Endothelial cell of umbilical vein (primary cell): ENCODE measurements at regions not wholly inside any gene's neighbourhood (a gene's known extent, or its start where the extent isn't known, plus 50 kb on each side); places are given as distances from the start of the nearest gene placed in this dataset.

Source experiments
- BruUV-seq: library from RNA; stranded (reverse); fragments of 400-500 nt; replicated peaks from 2 replicates; lab custom pipeline; 2021; lab: Mats Ljungman, UMichigan
- CTCF ChIA-PET: fragments of 300-600, 350-600 bp; sonication (Branson Sonifier 250); formaldehyde crosslinking; loops from one replicate; lab custom pipeline; 2021; ENCODE audit warnings: antibody characterized with exemption, inconsistent platforms; lab: Charles Lee
- POLR2A ChIA-PET: fragments of 300-600, 350-600 bp; sonication (Branson Sonifier 250); formaldehyde crosslinking; loops from one replicate; lab custom pipeline; 2021; ENCODE audit warnings: antibody characterized with exemption, inconsistent platforms; lab: Charles Lee
- DNase-seq: peaks from one replicate; pipeline ENCODE4 v3.0.0-alpha.2; 2011; ENCODE audit warnings: low read depth, low spot score
- FAIRE-seq: peaks from 2 replicates; lab custom pipeline; 2011; peaks lifted over from hg19 to GRCh38; lab: Jason Lieb, UNC
- H2AFZ ChIP-seq: 2 replicates; pipeline ENCODE4 v1.6.0; 2012; ENCODE audit warnings: low read depth, low read length, control low read depth, inconsistent platforms
- H3K27ac ChIP-seq: 2 replicates; pipeline ENCODE4 v1.5.1; 2011; ENCODE audit warnings: low read depth, mild to moderate bottlenecking, control low read depth, low read length, moderate library complexity; ENCODE audit not compliant: insufficient read depth
- H3K27me3 ChIP-seq, 2 experiments: 2 replicates each; pipeline versions ENCODE4 v1.6.0 to v1.6.1; 2011; ENCODE audit warnings: low read length in 2 of 2, mixed read lengths in 1 of 2; ENCODE audit not compliant: control insufficient read depth in 2 of 2, insufficient read depth in 2 of 2
- H3K36me3 ChIP-seq, 2 experiments: 2 replicates in 1 of 2; 3 replicates in 1 of 2; pipeline ENCODE4 v1.5.1; 2011; ENCODE audit warnings: low read length in 2 of 2, mild to moderate bottlenecking in 1 of 2, moderate library complexity in 1 of 2; ENCODE audit not compliant: control insufficient read depth in 2 of 2, insufficient read depth in 2 of 2; ENCODE audit errors: extremely low read depth in 1 of 2
- H3K4me1 ChIP-seq: 3 replicates; pipeline ENCODE4 v1.5.1; 2011; ENCODE audit warnings: mild to moderate bottlenecking, low read length; ENCODE audit not compliant: control insufficient read depth, insufficient read depth; ENCODE audit errors: extremely low read depth
- H3K4me2 ChIP-seq: 2 replicates; pipeline ENCODE4 v1.6.1; 2011; ENCODE audit warnings: low read length, control low read depth, mixed read lengths; ENCODE audit not compliant: insufficient read depth
- H3K4me3 ChIP-seq, 3 experiments: fragments of 200-600 bp in 1 of 3; sonication (generic), shearing (Covaris generic) in 1 of 3; replicated peaks in 1 of 3; 2 replicates each; pipeline ENCODE4 v1.5.1; 2011 to 2016; ENCODE audit warnings: control low read depth in 3 of 3, low read length in 3 of 3, mild to moderate bottlenecking in 2 of 3, inconsistent platforms in 1 of 3, low read depth in 1 of 3, moderate library complexity in 1 of 3; ENCODE audit not compliant: insufficient read depth in 1 of 3
- H3K79me2 ChIP-seq: 2 replicates; pipeline ENCODE4 v1.6.0; 2012; ENCODE audit warnings: low read length, inconsistent platforms; ENCODE audit not compliant: control insufficient read depth, insufficient read depth
- H3K9ac ChIP-seq: replicated peaks from 2 replicates; pipeline ENCODE3; 2011; ENCODE audit warnings: low read length, control low read depth; ENCODE audit not compliant: insufficient read depth; ENCODE audit errors: extremely low read depth
- H3K9me1 ChIP-seq: replicated peaks from 3 replicates; pipeline ENCODE4 v1.6.0; 2011; ENCODE audit warnings: mild to moderate bottlenecking, low read length; ENCODE audit not compliant: control insufficient read depth, insufficient read depth; ENCODE audit errors: extremely low read depth
- H3K9me3 ChIP-seq: replicated peaks from 2 replicates; pipeline ENCODE4 v1.5.1; 2012; ENCODE audit warnings: low read length, inconsistent platforms; ENCODE audit not compliant: control insufficient read depth, insufficient read depth
- H4K20me1 ChIP-seq: replicated peaks from 2 replicates; pipeline ENCODE3; 2011; ENCODE audit warnings: mild to moderate bottlenecking, low read length; ENCODE audit not compliant: control insufficient read depth, insufficient read depth; ENCODE audit errors: extremely low read depth
- EZH2 ChIP-seq: IDR thresholded peaks from 2 replicates; pipeline ENCODE4 v1.6.1; 2012; ENCODE audit warnings: borderline replicate concordance, low read depth, mild to moderate bottlenecking, moderate library complexity, low read length, inconsistent platforms; ENCODE audit not compliant: severe bottlenecking
- FOS ChIP-seq: IDR thresholded peaks from 2 replicates; pipeline ENCODE4 v1.6.1; 2011; ENCODE audit warnings: mild to moderate bottlenecking, low read length, moderate library complexity, borderline replicate concordance; ENCODE audit not compliant: insufficient read depth
- GATA2 ChIP-seq: IDR thresholded peaks from 2 replicates; pipeline ENCODE4 v1.7.0; 2011; ENCODE audit warnings: low read depth, mild to moderate bottlenecking, moderate library complexity, mixed read lengths, low read length; ENCODE audit not compliant: insufficient read length, insufficient read depth
- JUN ChIP-seq: IDR thresholded peaks from 2 replicates; pipeline ENCODE4 v1.6.1; 2011; ENCODE audit warnings: borderline replicate concordance, low read depth; ENCODE audit not compliant: insufficient read length, insufficient read depth
- MYC ChIP-seq: IDR thresholded peaks from one replicate; pipeline ENCODE4 v1.6.1; 2011; ENCODE audit warnings: mild to moderate bottlenecking, low read depth, low read length
- POLR2A ChIP-seq: IDR thresholded peaks from 2 replicates; pipeline ENCODE4 v1.6.1; 2012; ENCODE audit warnings: low read depth, mild to moderate bottlenecking, control low read depth, low read length
- POLR2AphosphoS5 ChIP-seq: IDR thresholded peaks from 2 replicates; pipeline ENCODE4 v1.6.1; 2012; ENCODE audit warnings: low read depth, mild to moderate bottlenecking, control low read depth, low read length, moderate library complexity; ENCODE audit not compliant: insufficient read depth
- dilution Hi-C: fragments of 300-500 bp; cut with MboI; formaldehyde crosslinking; loops from one replicate; pipeline ENCODE4 v1.15.0; 2019; ENCODE audit warnings: low sequenced_read_pairs; ENCODE audit not compliant: extremely low pct_ligation_motif_present
- intact Hi-C: fragments of 100-400 bp; cut with micrococcal nuclease; formaldehyde crosslinking; loops from one replicate; pipeline ENCODE4 v1.10.0; 2022
- TF ChIP-seq, protein P1 (sequence below), 2 donors: IDR thresholded peaks; 1 replicate in 1 of 2; 2 replicates in 1 of 2; pipeline ENCODE4 v1.5.1; 2011; ENCODE audit warnings: low read length in 2 of 2, mild to moderate bottlenecking in 2 of 2, moderate library complexity in 2 of 2, control low read depth in 1 of 2, inconsistent platforms in 1 of 2, low read depth in 1 of 2; ENCODE audit not compliant: insufficient read depth in 1 of 2; ENCODE audit errors: extremely low read depth in 1 of 2
- TF ChIP-seq, protein P2 (sequence below): IDR thresholded peaks from 2 replicates; pipeline ENCODE4 v1.6.1; 2011; ENCODE audit not compliant: insufficient read depth, insufficient read length

DNA sequence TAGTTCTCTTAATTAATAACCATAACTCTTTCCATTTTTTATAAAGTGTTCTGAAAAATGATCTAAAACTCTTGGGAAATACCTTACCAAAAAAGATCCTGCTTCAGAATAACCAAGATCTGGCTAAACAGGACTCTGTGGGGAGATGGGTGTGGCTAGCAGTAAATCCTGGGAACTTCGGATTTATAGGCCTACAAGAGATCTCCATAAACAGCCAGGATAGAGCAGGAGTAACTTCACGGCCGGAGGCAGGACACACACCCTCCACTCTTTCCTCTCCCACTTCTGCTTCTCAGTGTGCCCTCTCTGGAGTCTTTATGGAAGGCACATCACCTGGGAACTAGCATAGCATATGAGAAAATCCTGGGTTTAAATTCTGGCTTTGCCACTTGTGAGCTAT, 309.4 kb upstream of the SOX2 start:
- H4K20me1 ChIP-seq = no peaks in the 10 kb centered on the region
- no peak overlapping the region for H3K4me2 ChIP-seq
- DNase-seq (no peak), FAIRE-seq (no peak)
- H3K9me3 ChIP-seq = no peaks in the 10 kb centered on the region
- H3K4me3 ChIP-seq = no peak overlapping the region
- no peaks in the 10 kb centered on the region for H3K36me3 ChIP-seq
- no peaks in the 10 kb centered on the region for H3K27me3 ChIP-seq
- dilution Hi-C loops (no loop called here), intact Hi-C loops (no loop called here)
- H3K9ac ChIP-seq = no peak overlapping the region
- TF ChIP-seq, protein P1, sequence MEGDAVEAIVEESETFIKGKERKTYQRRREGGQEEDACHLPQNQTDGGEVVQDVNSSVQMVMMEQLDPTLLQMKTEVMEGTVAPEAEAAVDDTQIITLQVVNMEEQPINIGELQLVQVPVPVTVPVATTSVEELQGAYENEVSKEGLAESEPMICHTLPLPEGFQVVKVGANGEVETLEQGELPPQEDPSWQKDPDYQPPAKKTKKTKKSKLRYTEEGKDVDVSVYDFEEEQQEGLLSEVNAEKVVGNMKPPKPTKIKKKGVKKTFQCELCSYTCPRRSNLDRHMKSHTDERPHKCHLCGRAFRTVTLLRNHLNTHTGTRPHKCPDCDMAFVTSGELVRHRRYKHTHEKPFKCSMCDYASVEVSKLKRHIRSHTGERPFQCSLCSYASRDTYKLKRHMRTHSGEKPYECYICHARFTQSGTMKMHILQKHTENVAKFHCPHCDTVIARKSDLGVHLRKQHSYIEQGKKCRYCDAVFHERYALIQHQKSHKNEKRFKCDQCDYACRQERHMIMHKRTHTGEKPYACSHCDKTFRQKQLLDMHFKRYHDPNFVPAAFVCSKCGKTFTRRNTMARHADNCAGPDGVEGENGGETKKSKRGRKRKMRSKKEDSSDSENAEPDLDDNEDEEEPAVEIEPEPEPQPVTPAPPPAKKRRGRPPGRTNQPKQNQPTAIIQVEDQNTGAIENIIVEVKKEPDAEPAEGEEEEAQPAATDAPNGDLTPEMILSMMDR (IDR thresholded peaks at IDR 0.05; ENCODE audit: extremely low read depth in 1 of 2, insufficient read depth in 1 of 2, low read depth in 1 of 2, low read length in 2 of 2) = no peak
- TF ChIP-seq POLR2A = no peak
- no peak overlapping the region for H3K27ac ChIP-seq
- ChIA-PET POLR2A (no interaction called here), CTCF (no interaction called here)
- no peaks in the 10 kb centered on the region for H3K9me1 ChIP-seq
- BruUV-seq = no TSS peak
- H3K4me1 ChIP-seq = no peaks in the 10 kb centered on the region
- no peak overlapping the region for H2AFZ ChIP-seq
- no peaks in the 10 kb centered on the region for H3K79me2 ChIP-seq

- no peak overlapping the region for H3K27ac ChIP-seq
- BruUV-seq = no TSS peak
- ChIA-PET CTCF (interaction anchor here (1.1 to 1.2 kb wide), 2 partner anchors 24 to 315 kb away, joined by 3 to 4 read pairs; no protein-coding TSS in a partner anchor), POLR2A (no interaction called here)
- FAIRE-seq (no peak), DNase-seq (no peak)
- H3K4me3 ChIP-seq = no peak overlapping the region
- H3K27me3 ChIP-seq = no peaks in the 10 kb centered on the region
- H3K36me3 ChIP-seq = no peaks in the 10 kb centered on the region
- H3K9ac ChIP-seq = no peak overlapping the region
- H3K4me1 ChIP-seq = no peaks in the 10 kb centered on the region
- TF ChIP-seq POLR2A = no peak
- no peak for TF ChIP-seq FOS
- TF ChIP-seq, protein P1 (IDR thresholded peaks at IDR 0.05; ENCODE audit: extremely low read depth in 1 of 2, insufficient read depth in 1 of 2, low read depth in 1 of 2, low read length in 2 of 2) = no peak
- TF ChIP-seq, protein P2, sequence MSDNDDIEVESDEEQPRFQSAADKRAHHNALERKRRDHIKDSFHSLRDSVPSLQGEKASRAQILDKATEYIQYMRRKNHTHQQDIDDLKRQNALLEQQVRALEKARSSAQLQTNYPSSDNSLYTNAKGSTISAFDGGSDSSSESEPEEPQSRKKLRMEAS = no peak
- no peak for TF ChIP-seq JUN
- no peak for TF ChIP-seq MYC
- no peak for TF ChIP-seq POLR2AphosphoS5
- no peak for TF ChIP-seq GATA2
- TF ChIP-seq EZH2 = no peak
- H3K4me2 ChIP-seq = no peak overlapping the region
- dilution Hi-C loops = no loop called here
- no peaks in the 10 kb centered on the region for H3K79me2 ChIP-seq
- no peak overlapping the region for H2AFZ ChIP-seq
- H3K9me1 ChIP-seq = no peaks in the 10 kb centered on the region
- H3K9me3 ChIP-seq = no peaks in the 10 kb centered on the region
- H4K20me1 ChIP-seq = no peaks in the 10 kb centered on the region
- intact Hi-C loops = no loop called here
Measured at GRCh38 chr3:181384970-181385369, 326.8 kb upstream of the SOX2 start.
